ENCODE measurements at regions not wholly inside any gene's neighbourhood (a gene's known extent, or its start where the extent isn't known, plus 50 kb on each side); places are given as distances from the start of the nearest gene placed in this dataset.

- Histone ChIP-seq H3K27me3 (ENCODE audit: insufficient read depth, low read depth, severe bottlenecking) (no peaks in the 10 kb centered on the region), H3K4me3 (ENCODE audit: low read depth, low read length) (no peak overlapping the region), H3K27ac (no peak overlapping the region), H3K36me3 (no peaks in the 10 kb centered on the region), H3K9me3 (ENCODE audit: severe bottlenecking) (no peaks in the 10 kb centered on the region)
- no peak for TF ChIP-seq CTCF (IDR thresholded peaks at IDR 0.05; ENCODE audit: low read depth, low read length)
- peak; percentile 22 for DNase-seq
Observed at GRCh38 chr4:125710766-125711165, 396.0 kb downstream of the FAT4 start.

GRCh38 chr4:125714049-125714448 is 399.3 kb downstream of the FAT4 start:
- Histone ChIP-seq H3K4me3 (ENCODE audit: low read depth, low read length) (no peak overlapping the region), H3K36me3 (no peaks in the 10 kb centered on the region), H3K27me3 (ENCODE audit: insufficient read depth, low read depth, severe bottlenecking) (no peaks in the 10 kb centered on the region), H3K9me3 (ENCODE audit: severe bottlenecking) (peaks cover 2% of the 10 kb centered on the region), H3K27ac (no peak overlapping the region)
- TF ChIP-seq CTCF (IDR thresholded peaks at IDR 0.05; ENCODE audit: low read depth, low read length), result no peak
- DNase-seq, result no peak

DNA sequence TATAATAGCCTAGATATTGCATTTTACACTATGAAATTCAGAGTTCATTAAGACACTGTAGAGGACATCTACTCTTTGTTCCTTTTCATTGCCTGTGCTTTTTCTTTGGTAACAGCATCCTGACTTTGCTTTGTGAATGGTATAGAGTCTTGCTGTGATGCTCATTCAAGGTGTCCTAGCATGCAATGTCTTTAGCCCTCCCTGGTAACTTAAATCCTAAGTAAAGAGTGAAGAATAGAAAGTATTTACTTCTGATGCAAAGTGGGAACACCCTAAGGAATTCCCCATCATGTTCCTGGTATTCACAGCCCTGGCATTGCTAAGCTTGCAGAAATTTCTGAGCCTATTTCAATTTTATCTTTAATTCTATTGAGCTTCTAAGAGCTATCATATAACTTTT is 400.1 kb downstream of the FAT4 start:
- no peak for DNase-seq
- no peak overlapping the region for H3K4me3 ChIP-seq (ENCODE audit: low read depth, low read length)
- H3K36me3 ChIP-seq, result no peaks in the 10 kb centered on the region
- TF ChIP-seq CTCF (IDR thresholded peaks at IDR 0.05; ENCODE audit: low read depth, low read length), result no peak
- H3K27ac ChIP-seq, result no peak overlapping the region
- H3K9me3 ChIP-seq (ENCODE audit: severe bottlenecking), result peaks cover 2% of the 10 kb centered on the region
- H3K27me3 ChIP-seq (ENCODE audit: insufficient read depth, low read depth, severe bottlenecking), result no peaks in the 10 kb centered on the region

GRCh38 chr4:125719987-125720386 is 405.2 kb downstream of the FAT4 start:
- Histone ChIP-seq H3K9me3 (ENCODE audit: severe bottlenecking) (peaks cover 2% of the 10 kb centered on the region), H3K27ac (no peak overlapping the region), H3K4me3 (ENCODE audit: low read depth, low read length) (no peak overlapping the region), H3K36me3 (no peaks in the 10 kb centered on the region), H3K27me3 (ENCODE audit: insufficient read depth, low read depth, severe bottlenecking) (no peaks in the 10 kb centered on the region)
- no peak for DNase-seq
- TF ChIP-seq CTCF (IDR thresholded peaks at IDR 0.05; ENCODE audit: low read depth, low read length), result no peak

DNA sequence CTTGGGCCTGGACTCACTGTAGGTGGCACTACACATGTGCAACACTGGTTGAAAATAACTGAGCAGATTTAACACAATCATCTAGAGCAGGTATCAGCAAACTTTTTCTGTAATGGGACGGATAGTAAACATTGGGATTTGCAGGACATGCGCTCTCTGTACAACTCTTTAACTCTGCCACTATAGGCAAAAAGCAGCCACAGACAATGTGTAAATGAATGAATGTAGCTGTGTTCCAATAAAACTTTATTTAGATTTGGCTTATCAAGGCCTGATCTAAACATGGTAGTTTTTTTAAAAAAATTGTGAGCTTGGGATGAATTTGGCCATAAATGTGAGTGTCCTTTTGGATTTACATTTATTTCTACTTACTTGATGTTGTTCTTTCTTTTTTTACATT is 407.3 kb downstream of the FAT4 start:
- DNase-seq, result no peak
- no peak overlapping the region for H3K27ac ChIP-seq
- no peak overlapping the region for H3K4me3 ChIP-seq (ENCODE audit: low read depth, low read length)
- H3K36me3 ChIP-seq, result no peaks in the 10 kb centered on the region
- no peaks in the 10 kb centered on the region for H3K27me3 ChIP-seq (ENCODE audit: insufficient read depth, low read depth, severe bottlenecking)
- no peak for TF ChIP-seq CTCF (IDR thresholded peaks at IDR 0.05; ENCODE audit: low read depth, low read length)
- peaks cover 2% of the 10 kb centered on the region for H3K9me3 ChIP-seq (ENCODE audit: severe bottlenecking)

DNA sequence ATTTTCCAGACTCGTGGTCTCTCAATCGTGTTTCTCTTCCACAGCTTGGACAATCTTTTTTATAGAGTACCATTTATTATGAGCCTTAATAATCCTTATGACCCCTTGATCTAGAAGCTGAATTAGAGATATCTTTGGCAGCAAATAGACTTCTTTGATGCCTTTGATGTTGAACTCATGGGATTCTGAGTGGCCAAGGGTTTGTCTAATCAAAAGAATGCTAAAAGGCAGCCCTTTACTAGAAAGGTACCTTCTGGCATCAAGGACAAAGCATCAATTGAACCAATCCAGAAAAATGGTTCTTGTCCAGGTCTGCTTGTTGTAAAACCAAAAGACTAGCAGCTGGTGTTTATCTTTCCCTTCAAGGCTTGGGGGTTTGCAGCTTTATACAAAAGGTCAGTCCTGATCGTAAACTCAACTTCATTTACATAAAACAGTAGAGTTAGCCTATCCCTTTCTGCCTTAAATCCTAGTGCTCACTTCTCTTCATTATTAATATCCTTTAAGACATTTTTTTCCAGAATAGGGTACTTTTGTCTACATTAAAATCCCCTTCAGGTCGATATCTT is 411.3 kb downstream of the FAT4 start:
- Histone ChIP-seq H3K27ac (no peak overlapping the region), H3K27me3 (ENCODE audit: insufficient read depth, low read depth, severe bottlenecking) (no peaks in the 10 kb centered on the region), H3K9me3 (ENCODE audit: severe bottlenecking) (no peaks in the 10 kb centered on the region), H3K4me3 (ENCODE audit: low read depth, low read length) (no peak overlapping the region), H3K36me3 (no peaks in the 10 kb centered on the region)
- TF ChIP-seq CTCF (IDR thresholded peaks at IDR 0.05; ENCODE audit: low read depth, low read length), result no peak
- no peak for DNase-seq
